ENCODE measurements at regions not wholly inside any gene's neighbourhood (a gene's known extent, or its start where the extent isn't known, plus 50 kb on each side); places are given as distances from the start of the nearest gene placed in this dataset.
A peak's percentile ranks its signal among the peaks of the same experiment; 100 is the strongest.

- no peak for DNase-seq
Observed at GRCh38 chr16:89027281-89027680, 50.3 kb upstream of the CBFA2T3 start.

GRCh38 chr16:89031715-89032659, 55.0 kb upstream of the CBFA2T3 start:
- peak; percentile 33 for DNase-seq

GRCh38 chr16:89033304-89033703, 56.3 kb upstream of the CBFA2T3 start:
- no peak for DNase-seq

DNA sequence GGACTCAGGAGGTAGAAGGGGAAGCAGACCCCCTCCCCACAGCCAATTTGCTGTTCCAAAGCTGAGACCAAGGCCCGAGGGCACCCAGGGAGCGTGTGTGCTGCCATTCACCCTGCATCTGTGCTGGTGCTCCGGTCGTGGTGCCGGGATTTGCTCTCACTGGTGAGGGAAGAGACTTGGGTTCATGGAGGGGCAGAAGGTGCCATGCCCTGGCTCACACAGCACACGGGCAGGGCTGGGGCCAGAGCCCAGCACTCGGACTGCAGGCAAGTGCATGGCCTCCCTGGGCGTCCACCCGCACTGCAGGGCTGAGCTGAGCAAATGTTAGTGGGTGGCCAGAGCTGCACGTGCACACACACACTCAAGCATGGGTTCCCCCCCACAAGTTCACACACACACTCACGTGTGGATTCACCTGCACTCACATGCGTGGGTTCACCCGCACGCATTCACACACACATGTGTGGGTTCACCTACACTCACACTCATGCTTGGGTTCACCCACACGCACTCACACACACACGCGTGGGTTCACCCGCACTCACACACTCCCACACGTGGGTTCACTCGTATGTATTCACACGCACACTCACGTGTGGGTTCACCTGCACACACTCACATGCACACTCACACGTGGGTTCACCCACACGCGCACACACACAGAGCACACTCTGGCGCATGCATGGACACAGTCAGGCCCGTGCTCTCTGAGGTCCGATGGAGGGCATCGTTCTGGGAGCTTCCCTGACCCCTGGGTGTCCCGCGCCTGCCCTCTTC, 57.0 kb upstream of the CBFA2T3 start:
- no peak for DNase-seq

GRCh38 chr16:89034573-89034961, 57.6 kb upstream of the CBFA2T3 start:
- no peak for DNase-seq

- no peak for DNase-seq
Observed at GRCh38 chr16:89034971-89035668, 58.1 kb upstream of the CBFA2T3 start.

GRCh38 chr16:89035669-89036570, 57.7 kb upstream of the ACSF3 start:
- no peak for DNase-seq

- no peak for DNase-seq
Observed at GRCh38 chr16:89036776-89037175, 56.9 kb upstream of the ACSF3 start.

DNA sequence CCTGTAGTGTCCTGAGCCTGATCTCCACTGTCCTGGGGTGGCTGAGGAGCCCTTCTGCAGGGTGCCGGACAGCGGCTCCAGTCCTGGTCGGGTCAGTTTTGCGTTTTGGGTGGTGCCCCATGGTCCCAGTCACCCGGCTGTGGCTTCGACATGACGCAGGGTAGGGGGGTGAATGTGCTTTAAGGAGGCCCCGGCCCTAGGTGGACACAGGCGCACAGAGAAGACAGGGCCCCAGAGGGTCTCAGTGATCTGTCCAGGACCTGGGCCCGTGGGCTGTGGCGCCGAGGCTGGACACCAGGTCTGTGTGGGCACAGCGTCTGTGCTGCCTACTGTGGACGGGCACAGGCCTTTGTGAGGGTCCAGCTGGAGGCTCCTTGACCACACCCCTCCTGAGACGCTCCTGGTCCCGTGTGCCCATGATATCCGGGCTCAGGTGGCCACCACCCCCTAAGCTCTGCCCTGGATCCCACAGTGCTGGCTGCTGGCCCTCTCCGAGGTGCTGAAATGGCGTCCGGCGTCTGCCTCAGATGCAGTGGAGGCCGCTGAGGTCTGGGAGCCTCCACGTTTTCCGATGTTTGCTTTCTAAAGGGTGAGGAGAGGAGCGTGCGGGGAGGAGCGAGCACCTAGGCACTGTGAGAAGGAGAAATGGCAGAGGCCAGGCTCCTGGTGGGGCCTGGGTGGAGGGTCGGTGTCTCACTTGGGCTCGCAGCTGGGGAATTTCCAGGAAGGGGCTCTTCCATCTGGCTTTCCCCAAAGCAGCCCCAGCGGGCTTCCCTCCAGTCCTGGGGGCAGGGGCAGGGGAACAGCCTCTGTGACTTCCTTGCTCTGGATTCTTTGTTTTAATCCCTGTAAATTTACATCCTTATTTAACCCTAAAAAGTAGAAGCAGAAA, 56.1 kb upstream of the ACSF3 start:
- peak; percentile 26 for DNase-seq

- DNase-seq, result no peak
Observed at GRCh38 chr16:89038221-89038721, 55.4 kb upstream of the ACSF3 start.

- DNase-seq, result no peak
Observed at GRCh38 chr16:89038811-89039735, 54.6 kb upstream of the ACSF3 start.

GRCh38 chr16:89039756-89040155, 53.9 kb upstream of the ACSF3 start:
- DNase-seq, result no peak

DNA sequence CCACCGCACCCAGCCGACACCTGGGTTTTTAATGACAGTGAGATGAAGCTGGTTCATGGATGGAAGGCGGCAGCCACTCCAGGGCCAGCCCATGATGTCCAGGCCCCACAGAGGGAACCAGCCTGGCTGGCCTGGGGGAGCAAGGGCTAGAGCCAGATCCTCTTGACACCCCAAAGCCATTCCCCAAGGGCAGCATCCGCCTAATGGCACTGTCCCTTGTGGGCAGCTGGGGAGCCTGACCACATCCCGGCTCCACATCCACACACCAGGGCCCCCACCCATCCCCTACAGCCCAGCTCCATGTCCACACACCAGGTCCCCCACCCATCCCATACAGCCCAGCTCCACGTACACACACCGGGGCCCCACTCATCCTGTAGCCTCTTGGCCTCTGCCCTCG, 53.3 kb upstream of the ACSF3 start:
- DNase-seq, result no peak

GRCh38 chr16:89040861-89041570, 52.6 kb upstream of the ACSF3 start:
- no peak for DNase-seq

DNA sequence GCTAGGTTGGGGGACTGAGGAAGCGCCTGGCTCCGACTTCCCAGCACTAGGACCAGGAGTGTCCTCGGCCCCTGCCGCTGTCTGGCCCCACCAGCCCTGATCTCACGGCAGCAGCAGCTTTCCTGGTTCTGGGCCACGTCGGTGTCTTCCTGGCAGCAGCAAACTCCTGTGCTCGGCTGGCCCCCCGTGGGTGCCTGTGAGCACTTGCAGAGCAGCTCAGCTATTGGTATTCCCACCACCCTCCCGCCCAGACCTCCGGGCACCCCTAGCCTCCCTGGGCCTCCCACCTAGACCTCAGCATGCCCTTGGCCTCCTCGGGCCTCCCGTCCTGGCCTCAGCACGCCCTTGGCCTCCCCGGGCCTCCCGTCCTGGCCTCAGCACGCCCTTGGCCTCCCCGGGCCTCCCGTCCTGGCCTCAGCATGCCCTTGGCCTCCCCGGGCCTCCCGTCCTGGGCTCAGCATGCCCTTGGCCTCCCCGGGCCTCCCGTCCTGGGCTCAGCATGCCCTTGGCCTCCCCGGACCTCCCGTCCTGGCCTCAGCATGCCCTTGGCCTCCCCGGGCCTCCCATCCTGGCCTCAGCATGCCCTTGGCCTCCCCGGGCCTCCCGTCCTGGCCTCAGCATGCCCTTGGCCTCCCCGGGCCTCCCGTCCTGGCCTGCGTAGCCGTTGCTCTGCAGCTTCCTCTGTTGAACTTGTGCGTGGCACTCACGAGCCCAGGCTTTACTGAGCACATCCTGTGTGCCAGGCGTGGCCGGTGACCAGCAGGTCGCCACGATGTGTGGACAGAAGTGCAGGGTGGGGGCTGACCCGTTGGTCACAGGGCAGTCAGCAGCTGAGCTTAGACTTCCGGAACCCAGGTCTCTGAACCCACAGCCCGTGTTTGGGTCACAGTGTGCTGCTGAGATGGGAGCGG, 51.8 kb upstream of the ACSF3 start:
- no peak for DNase-seq

- DNase-seq, result no peak
Observed at GRCh38 chr16:89042711-89043551, 50.7 kb upstream of the ACSF3 start.
